Body of pancreas (tissue), 4 donors: ENCODE measurements at regions not wholly inside any gene's neighbourhood (a gene's known extent, or its start where the extent isn't known, plus 50 kb on each side); places are given as distances from the start of the nearest gene placed in this dataset.

ENCODE experiments used
- ATAC-seq: fragments of 150-250 bp; one replicate; pipeline ENCODE4 v1.9.1; 2016
- DNase-seq, 4 donors: peaks; one replicate each; pipeline ENCODE4 v3.0.0-alpha.2; 2019
- H3K27ac ChIP-seq, 4 donors: fragments of 200-600 bp; sonication (generic); 1 replicate in 3 of 4; 2 replicates in 1 of 4; pipeline versions ENCODE4 v1.5.1 to v1.6.1; 2016 to 2019; ENCODE audit warnings: mild to moderate bottlenecking in 1 of 4, mixed read lengths in 1 of 4, moderate library complexity in 1 of 4
- H3K27me3 ChIP-seq, 2 donors: fragments of 200-600 bp; sonication (generic); one replicate each; pipeline ENCODE4 v1.6.0; 2016; ENCODE audit warnings: mild to moderate bottlenecking in 1 of 2
- H3K36me3 ChIP-seq, 2 donors: fragments of 200-600 bp; sonication (generic); replicated peaks in 1 of 2; 2 replicates each; pipeline ENCODE4 v1.5.1; 2016; ENCODE audit warnings: low read depth in 2 of 2; ENCODE audit not compliant: insufficient read depth in 1 of 2
- H3K4me1 ChIP-seq: fragments of 200-600 bp; sonication (generic); one replicate; pipeline ENCODE4 v1.6.0; 2016
- H3K4me3 ChIP-seq, 2 donors: fragments of 200-600 bp; sonication (generic); 1 replicate in 1 of 2; 2 replicates in 1 of 2; pipeline ENCODE4 v1.5.1; 2016 to 2019
- H3K9me3 ChIP-seq, 3 donors: fragments of 200-600 bp; sonication (generic); 1 replicate in 2 of 3; 2 replicates in 1 of 3; pipeline ENCODE4 v1.5.1; 2016
- POLR2A ChIP-seq, 3 donors: fragments of 450-650 bp; IDR thresholded peaks; one replicate each; pipeline ENCODE4 v1.6.1; 2016; ENCODE audit warnings: antibody characterized with exemption in 3 of 3, mild to moderate bottlenecking in 2 of 3
- WGBS, 2 donors: methylation state at CpG; one replicate each; pipeline ENCODE4 v1.1.5; 2017; 5-methylcytosine and 5-hydroxymethylcytosine counted together
- intact Hi-C: fragments of 100-400 bp; cut with DNase I; formaldehyde crosslinking; loops from one replicate; pipeline ENCODE4 v1.15.1; 2023
- TF ChIP-seq, protein P1 (sequence below), 7 experiments: fragments of 450-650 bp in 4 of 7; fragments of 200-600 bp in 3 of 7; sonication (generic) in 3 of 7; IDR thresholded peaks; one replicate each; pipeline ENCODE4 v1.5.1; 2016 to 2019; ENCODE audit warnings: antibody characterized with exemption in 7 of 7

DNA sequence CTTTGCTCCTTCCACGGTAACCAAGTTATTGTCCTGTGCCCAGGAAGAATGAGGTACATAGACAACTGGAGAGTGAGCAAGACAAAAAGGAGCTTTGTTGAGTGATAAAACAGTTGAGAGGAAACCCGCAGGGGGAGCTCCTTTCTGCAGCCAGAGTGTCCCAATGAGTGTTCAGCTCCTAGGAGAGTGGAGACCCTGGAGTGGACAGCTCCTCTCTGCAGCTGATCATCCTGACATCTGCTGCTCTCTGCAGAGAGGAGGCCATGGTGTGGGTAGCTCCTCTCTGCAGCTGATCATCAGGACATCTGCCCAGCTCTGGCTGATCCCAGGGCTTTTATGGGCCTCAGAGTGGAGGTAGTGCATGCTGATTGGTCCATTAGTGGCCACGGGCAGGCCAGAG is 53.4 kb upstream of the PCDH15 start:
- H3K36me3 ChIP-seq = no peaks in the 10 kb centered on the region
- no peaks in the 10 kb centered on the region for H3K9me3 ChIP-seq
- no peaks in the 10 kb centered on the region for H3K4me1 ChIP-seq
- no peak for TF ChIP-seq POLR2A (IDR thresholded peaks at IDR 0.05)
- TF ChIP-seq, protein P1, sequence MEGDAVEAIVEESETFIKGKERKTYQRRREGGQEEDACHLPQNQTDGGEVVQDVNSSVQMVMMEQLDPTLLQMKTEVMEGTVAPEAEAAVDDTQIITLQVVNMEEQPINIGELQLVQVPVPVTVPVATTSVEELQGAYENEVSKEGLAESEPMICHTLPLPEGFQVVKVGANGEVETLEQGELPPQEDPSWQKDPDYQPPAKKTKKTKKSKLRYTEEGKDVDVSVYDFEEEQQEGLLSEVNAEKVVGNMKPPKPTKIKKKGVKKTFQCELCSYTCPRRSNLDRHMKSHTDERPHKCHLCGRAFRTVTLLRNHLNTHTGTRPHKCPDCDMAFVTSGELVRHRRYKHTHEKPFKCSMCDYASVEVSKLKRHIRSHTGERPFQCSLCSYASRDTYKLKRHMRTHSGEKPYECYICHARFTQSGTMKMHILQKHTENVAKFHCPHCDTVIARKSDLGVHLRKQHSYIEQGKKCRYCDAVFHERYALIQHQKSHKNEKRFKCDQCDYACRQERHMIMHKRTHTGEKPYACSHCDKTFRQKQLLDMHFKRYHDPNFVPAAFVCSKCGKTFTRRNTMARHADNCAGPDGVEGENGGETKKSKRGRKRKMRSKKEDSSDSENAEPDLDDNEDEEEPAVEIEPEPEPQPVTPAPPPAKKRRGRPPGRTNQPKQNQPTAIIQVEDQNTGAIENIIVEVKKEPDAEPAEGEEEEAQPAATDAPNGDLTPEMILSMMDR (IDR thresholded peaks at IDR 0.05) = no peak
- ATAC-seq (no peak), DNase-seq (no peak)
- intact Hi-C loops = no loop called here
- H3K27me3 ChIP-seq = no peaks in the 10 kb centered on the region
- H3K4me3 ChIP-seq = no peak overlapping the region
- WGBS, 2 donors = 70 to 77% methylated on average over 2 to 3 of the region's 3 CpGs
- no peak overlapping the region for H3K27ac ChIP-seq

GRCh38 chr10:54853883-54854282 is 52.9 kb upstream of the PCDH15 start:
- TF ChIP-seq, protein P1 (IDR thresholded peaks at IDR 0.05) = no peak
- TF ChIP-seq POLR2A (IDR thresholded peaks at IDR 0.05) = no peak
- ATAC-seq (no peak), DNase-seq (no peak)
- intact Hi-C loops = no loop called here
- H3K4me1 ChIP-seq = no peaks in the 10 kb centered on the region
- H3K36me3 ChIP-seq = no peaks in the 10 kb centered on the region
- H3K4me3 ChIP-seq = no peak overlapping the region
- H3K9me3 ChIP-seq = no peaks in the 10 kb centered on the region
- whole genome bisulfite sequencing, 2 donors = 70 to 75% methylated on average over 2 to 6 of the region's 6 CpGs
- no peak overlapping the region for H3K27ac ChIP-seq
- no peaks in the 10 kb centered on the region for H3K27me3 ChIP-seq
